RCC 7860 (cell line): ENCODE measurements at regions not wholly inside any gene's neighbourhood (a gene's known extent, or its start where the extent isn't known, plus 50 kb on each side); places are given as distances from the start of the nearest gene placed in this dataset.
"Not testable (repeated sequence)": the region's sequence is repeated elsewhere in the genome, so short reads cannot be mapped to it uniquely, and the experiment has no call there.

Experiments
- DNase-seq: peaks from one replicate; pipeline ENCODE4 v3.0.0-alpha.2; 2015; ENCODE audit warnings: low spot score
- FAIRE-seq: peaks from 2 replicates; lab custom pipeline; 2012; peaks lifted over from hg19 to GRCh38; lab: Jason Lieb, UNC

DNA sequence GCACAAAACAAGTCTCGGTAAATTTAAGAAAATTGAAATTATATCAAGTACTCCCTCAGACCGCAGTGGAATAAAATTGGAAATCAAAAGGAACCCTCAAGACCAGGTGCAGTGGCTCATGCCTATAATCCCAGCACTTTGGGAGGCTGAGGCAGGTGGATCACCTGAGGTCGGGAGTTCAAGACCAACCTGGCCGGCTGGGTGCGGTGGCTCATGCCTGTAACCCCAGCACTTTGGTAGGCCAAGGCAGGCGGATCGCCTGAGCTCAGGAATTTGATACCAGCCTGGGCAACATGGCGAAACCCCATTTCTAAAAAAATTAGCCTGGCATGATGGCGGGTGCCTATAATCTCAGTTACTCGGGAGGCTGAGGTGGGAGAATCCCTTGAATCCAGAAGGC is 135.7 kb upstream of the RAG2 start:
- not testable (repeated sequence) for DNase-seq, FAIRE-seq

DNA sequence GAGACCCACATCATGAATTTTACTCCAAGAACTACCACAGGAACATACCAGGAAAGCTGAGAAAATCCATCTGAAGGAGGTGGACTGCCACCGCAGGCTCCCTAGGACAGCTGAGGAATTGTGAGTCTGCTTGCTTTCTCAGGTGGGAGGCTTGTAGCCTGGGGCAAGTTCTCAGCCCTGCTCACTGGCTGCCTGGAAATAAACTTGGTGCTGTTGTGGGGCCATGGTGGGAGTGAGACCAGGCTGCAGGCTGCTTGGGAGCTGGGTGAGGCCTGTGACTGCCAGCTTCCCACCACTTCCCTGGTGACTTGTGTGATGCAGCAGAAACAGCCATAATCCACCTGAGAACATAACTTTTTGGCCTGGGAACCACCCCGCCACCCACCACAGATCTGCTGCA is 132.7 kb upstream of the RAG2 start:
- no peak for DNase-seq
- no peak for FAIRE-seq

DNA sequence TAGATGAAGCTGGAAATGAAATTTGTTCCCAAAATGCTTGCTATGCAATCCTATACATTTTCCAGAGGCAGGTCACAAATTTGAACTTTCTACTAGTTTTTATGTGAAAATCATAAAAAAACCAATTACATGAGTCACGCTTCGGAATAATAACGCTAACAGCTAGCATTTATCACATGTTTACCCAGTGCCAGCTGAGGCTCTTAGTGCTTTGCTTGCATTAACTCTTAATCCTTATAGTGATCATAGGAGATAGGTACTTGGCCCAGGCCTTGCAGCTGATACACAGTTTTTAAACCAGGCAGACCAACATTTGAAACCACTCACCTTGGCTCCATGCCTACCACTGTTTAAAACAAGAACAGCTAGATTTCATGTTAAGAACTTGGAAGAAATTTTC is 131.8 kb upstream of the RAG2 start:
- DNase-seq (no peak), FAIRE-seq (no peak)

DNA sequence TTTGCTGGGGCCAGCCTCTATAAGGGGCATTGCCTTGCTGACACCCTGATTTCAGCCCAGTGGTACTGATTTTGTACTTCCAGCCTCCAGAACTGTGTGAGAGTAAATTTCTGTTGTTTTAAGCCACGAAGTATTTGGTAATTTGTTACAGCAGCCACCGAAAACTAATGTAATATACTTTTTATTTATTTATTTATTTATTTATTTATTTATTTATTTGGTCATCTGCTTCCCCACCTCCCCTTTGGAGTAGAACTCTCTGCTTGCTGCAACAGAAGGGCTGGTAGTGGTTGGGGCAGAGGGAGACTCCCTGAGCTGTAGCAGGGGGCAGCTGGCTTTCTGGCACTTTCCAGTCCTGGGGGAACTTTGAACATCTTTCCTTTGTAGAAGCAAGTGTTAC is 128.4 kb upstream of the RAG2 start:
- no peak for FAIRE-seq
- no peak for DNase-seq

DNA sequence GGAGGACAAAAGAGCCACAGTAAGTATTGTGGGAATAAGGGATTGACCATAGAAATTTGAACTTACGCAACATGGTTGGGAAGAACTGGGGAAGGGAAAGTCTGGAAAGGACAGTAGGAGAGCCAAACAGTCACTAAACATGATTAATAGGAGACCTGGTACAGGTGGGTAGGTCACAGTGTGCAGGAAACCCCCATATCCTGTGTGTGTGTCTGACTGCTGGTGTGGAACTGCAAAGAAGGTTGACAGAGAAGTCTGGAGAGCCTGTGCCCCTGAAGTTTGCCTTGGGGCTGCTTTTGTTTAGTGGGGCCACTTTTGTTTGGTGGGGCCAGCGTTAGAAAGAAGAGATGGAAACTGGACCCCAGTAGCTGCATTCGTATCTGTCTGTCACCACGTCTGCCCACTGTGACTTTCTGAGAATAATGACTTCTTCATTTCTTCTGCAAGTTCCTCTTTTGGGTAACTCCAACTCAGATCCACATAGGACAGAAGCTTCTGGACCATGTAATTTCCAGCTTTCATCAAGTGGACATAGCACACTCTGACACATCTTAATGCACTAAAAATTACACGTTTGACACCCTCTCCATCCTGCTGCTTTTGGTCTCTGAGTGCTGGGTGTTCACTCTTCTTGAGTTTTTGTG is 126.8 kb upstream of the RAG2 start:
- no peak for DNase-seq
- FAIRE-seq: no peak

DNA sequence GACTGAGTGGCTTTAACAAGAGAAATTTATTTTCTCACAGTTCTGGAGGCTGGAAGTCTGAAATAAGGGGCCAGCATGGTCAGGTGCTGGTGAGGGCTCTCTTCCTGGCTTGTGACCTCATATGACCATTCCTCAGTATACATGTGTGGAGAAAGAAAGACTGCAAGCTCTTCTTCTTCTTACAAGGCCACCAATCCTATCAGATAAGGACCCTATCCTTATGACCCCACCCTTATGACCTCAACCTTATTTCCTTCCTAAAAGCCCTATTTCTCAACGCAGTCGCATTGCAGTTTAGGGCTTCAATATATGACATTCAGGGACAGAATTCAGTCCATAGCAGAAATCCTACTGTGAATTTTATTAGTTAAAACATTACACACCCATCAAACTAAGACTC is 124.4 kb upstream of the RAG2 start:
- no peak for FAIRE-seq
- no peak for DNase-seq

DNA sequence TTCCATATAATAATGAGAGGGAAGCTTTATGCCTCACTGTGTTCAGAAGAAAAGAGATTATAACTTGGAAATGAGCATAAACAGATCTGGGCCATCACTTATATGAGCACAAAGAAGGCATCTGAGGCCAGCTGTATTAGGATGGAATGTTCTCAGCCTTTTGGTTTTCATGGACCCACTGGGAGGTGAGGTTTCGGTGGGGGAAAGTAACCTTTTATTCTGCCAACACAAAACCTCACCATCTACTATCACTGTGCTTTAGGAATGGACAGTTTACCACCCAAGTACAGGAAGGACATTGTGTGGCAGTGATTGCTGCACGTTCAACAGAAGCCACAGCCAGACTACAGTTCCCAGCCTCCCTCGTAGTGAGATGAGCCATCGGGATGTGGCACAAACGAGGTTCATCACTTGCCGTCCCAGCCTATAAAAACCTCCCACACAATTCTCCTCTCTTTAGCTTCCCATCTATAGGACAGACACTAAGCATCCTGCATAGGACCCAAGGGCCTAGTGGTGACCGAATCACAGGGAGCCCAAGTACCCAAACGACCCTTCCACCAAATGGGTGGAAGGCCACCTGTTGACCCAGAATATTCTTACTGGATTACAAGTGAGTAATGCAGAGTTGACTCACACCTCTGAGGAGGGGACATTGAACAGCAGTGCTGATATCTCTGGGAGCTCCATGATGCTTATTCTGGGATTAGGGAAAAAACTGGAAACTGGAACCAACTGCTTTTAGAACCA is 121.5 kb upstream of the RAG2 start:
- DNase-seq (no peak), FAIRE-seq (no peak)

DNA sequence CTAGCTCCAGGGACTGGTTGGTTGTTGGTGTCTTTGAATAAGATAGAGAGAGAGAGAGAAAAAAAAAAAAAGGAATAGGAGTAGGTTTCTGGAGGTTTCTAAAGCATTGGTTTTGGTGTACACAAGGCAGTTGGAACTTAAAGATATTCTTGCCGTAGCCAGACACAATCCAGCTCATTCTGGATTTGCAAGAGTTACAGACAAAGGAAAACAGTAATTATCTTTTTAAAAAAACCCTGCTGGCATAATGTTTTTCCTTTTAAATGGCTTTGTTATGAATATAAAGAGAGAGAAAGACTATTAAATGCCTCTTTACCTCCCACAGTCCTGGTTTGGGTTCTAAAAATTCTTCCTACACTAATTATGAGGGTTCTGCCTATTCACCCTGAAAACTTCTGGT is 120.4 kb upstream of the RAG2 start:
- FAIRE-seq (no peak), DNase-seq (no peak)

DNA sequence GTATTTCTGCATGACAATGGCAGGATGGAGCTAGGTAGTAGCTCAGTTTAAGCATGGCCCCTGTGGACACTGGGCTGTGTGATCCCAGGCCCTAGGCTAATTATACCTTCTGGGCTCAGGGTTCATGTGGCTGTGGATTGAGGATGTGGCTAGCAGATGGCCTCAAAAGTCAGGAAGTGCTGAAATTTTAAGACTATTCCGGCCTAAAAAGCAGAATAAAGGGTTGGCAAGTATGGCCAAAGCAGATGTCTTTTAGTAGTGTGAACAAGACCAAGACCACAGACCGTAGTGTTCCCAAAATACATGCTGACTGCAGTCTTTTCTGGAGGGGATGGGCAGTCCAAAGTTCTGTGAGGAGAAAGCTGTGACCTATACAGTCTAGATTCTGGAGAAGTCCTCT is 115.7 kb upstream of the RAG2 start:
- FAIRE-seq: no peak
- DNase-seq: no peak

DNA sequence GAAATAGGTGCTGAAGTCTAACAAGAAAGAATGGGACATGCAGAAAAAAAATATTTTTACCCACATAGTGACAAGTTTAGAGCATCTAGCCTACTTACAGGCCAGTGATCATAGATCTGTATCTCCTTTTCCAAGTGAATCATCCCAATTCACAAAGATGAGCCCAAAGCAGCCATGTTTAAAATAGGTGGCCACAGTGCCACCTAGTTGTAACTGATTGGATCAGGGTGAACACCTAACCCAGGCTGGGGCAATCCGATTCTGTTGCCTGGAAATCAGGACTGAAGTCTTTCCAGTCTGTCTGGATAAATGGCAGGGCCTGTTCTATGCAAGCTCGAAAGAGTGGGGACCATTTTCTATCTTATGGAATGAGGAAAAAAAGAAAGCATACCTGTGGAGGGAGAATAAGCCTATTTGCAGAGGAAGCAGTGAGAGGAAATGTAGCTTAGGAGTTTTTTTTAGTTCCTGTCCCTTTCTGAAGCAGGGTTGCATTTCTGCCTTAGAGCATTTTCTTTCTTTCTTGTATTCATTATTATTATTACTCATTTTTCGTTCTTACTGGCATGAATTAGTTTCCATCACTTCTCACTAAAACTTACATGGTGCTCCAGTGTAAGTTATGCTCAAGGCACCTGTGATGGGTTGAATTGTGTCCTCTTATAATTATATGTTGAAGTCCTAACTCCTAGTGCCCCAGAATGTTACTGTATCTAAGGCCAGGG is 113.2 kb upstream of the RAG2 start:
- FAIRE-seq (no peak), DNase-seq (no peak)
